ENCODE measurements at regions not wholly inside any gene's neighbourhood (a gene's known extent, or its start where the extent isn't known, plus 50 kb on each side); places are given as distances from the start of the nearest gene placed in this dataset.

- Histone ChIP-seq H3K4me1 (ENCODE audit: insufficient read depth, insufficient read length) (no peaks in the 10 kb centered on the region), H3K4me3 (ENCODE audit: insufficient read length, low read depth) (no peak overlapping the region), H3K27me3 (ENCODE audit: insufficient read depth, insufficient read length) (no peaks in the 10 kb centered on the region), H3K36me3 (ENCODE audit: insufficient read depth, insufficient read length, low read length) (no peaks in the 10 kb centered on the region), H3K9me3 (ENCODE audit: insufficient read depth, low read length) (no peaks in the 10 kb centered on the region), H3K9ac (ENCODE audit: insufficient read length, low read depth) (no peak overlapping the region)
- no peak for TF ChIP-seq SUZ12 (IDR thresholded peaks at IDR 0.05; ENCODE audit: extremely low read depth, insufficient read depth, insufficient read length)
- TF ChIP-seq YY1 (IDR thresholded peaks at IDR 0.05; ENCODE audit: insufficient read depth, insufficient read length), result no peak
- no peak for TF ChIP-seq ZNF274 (IDR thresholded peaks at IDR 0.05; ENCODE audit: low read depth, low read length)
- DNase-seq (ENCODE audit: low read depth, low spot score), result no peak
Observed at GRCh38 chr21:14903172-14903865, 161.5 kb downstream of the NRIP1 start.

- H3K4me3 ChIP-seq (ENCODE audit: insufficient read length, low read depth), result no peak overlapping the region
Observed at GRCh38 chr21:14901482-14901958, 163.3 kb downstream of the NRIP1 start.

GRCh38 chr21:14900611-14901010 lies 164.2 kb downstream of the NRIP1 start:
- TF ChIP-seq SUZ12 (IDR thresholded peaks at IDR 0.05; ENCODE audit: extremely low read depth, insufficient read depth, insufficient read length) (no peak), ZNF274 (IDR thresholded peaks at IDR 0.05; ENCODE audit: low read depth, low read length) (no peak), YY1 (IDR thresholded peaks at IDR 0.05; ENCODE audit: insufficient read depth, insufficient read length) (no peak)
- H3K9me3 ChIP-seq (ENCODE audit: insufficient read depth, low read length), result no peaks in the 10 kb centered on the region
- H3K4me1 ChIP-seq (ENCODE audit: insufficient read depth, insufficient read length), result no peaks in the 10 kb centered on the region
- no peak overlapping the region for H3K4me3 ChIP-seq (ENCODE audit: insufficient read length, low read depth)
- no peaks in the 10 kb centered on the region for H3K36me3 ChIP-seq (ENCODE audit: insufficient read depth, insufficient read length, low read length)
- no peaks in the 10 kb centered on the region for H3K27me3 ChIP-seq (ENCODE audit: insufficient read depth, insufficient read length)
- DNase-seq (ENCODE audit: low read depth, low spot score), result no peak
- H3K9ac ChIP-seq (ENCODE audit: insufficient read length, low read depth), result no peak overlapping the region

More at GRCh38 chr21:14901482-14901958, 163.3 kb downstream of the NRIP1 start:
- no peak for DNase-seq (ENCODE audit: low read depth, low spot score)
- H3K4me1 ChIP-seq (ENCODE audit: insufficient read depth, insufficient read length), result no peaks in the 10 kb centered on the region
- H3K9ac ChIP-seq (ENCODE audit: insufficient read length, low read depth), result no peak overlapping the region
- no peaks in the 10 kb centered on the region for H3K27me3 ChIP-seq (ENCODE audit: insufficient read depth, insufficient read length)
- no peaks in the 10 kb centered on the region for H3K9me3 ChIP-seq (ENCODE audit: insufficient read depth, low read length)
- H3K36me3 ChIP-seq (ENCODE audit: insufficient read depth, insufficient read length, low read length), result no peaks in the 10 kb centered on the region
- TF ChIP-seq ZNF274 (IDR thresholded peaks at IDR 0.05; ENCODE audit: low read depth, low read length), result no peak
- TF ChIP-seq YY1 (IDR thresholded peaks at IDR 0.05; ENCODE audit: insufficient read depth, insufficient read length), result no peak
- no peak for TF ChIP-seq SUZ12 (IDR thresholded peaks at IDR 0.05; ENCODE audit: extremely low read depth, insufficient read depth, insufficient read length)

GRCh38 chr21:14900058-14900457 lies 164.7 kb downstream of the NRIP1 start:
- Histone ChIP-seq H3K27me3 (ENCODE audit: insufficient read depth, insufficient read length) (no peaks in the 10 kb centered on the region), H3K4me3 (ENCODE audit: insufficient read length, low read depth) (no peak overlapping the region), H3K36me3 (ENCODE audit: insufficient read depth, insufficient read length, low read length) (no peaks in the 10 kb centered on the region), H3K9ac (ENCODE audit: insufficient read length, low read depth) (no peak overlapping the region), H3K4me1 (ENCODE audit: insufficient read depth, insufficient read length) (no peaks in the 10 kb centered on the region), H3K9me3 (ENCODE audit: insufficient read depth, low read length) (no peaks in the 10 kb centered on the region)
- TF ChIP-seq YY1 (IDR thresholded peaks at IDR 0.05; ENCODE audit: insufficient read depth, insufficient read length) (no peak), ZNF274 (IDR thresholded peaks at IDR 0.05; ENCODE audit: low read depth, low read length) (no peak), SUZ12 (IDR thresholded peaks at IDR 0.05; ENCODE audit: extremely low read depth, insufficient read depth, insufficient read length) (no peak)
- DNase-seq (ENCODE audit: low read depth, low spot score), result no peak

- H3K9me3 ChIP-seq (ENCODE audit: insufficient read depth, low read length), result no peaks in the 10 kb centered on the region
- no peak overlapping the region for H3K4me3 ChIP-seq (ENCODE audit: insufficient read length, low read depth)
- H3K36me3 ChIP-seq (ENCODE audit: insufficient read depth, insufficient read length, low read length), result no peaks in the 10 kb centered on the region
- no peak for DNase-seq (ENCODE audit: low read depth, low spot score)
- TF ChIP-seq ZNF274 (IDR thresholded peaks at IDR 0.05; ENCODE audit: low read depth, low read length) (no peak), SUZ12 (IDR thresholded peaks at IDR 0.05; ENCODE audit: extremely low read depth, insufficient read depth, insufficient read length) (no peak), YY1 (IDR thresholded peaks at IDR 0.05; ENCODE audit: insufficient read depth, insufficient read length) (no peak)
- no peak overlapping the region for H3K9ac ChIP-seq (ENCODE audit: insufficient read length, low read depth)
- no peaks in the 10 kb centered on the region for H3K27me3 ChIP-seq (ENCODE audit: insufficient read depth, insufficient read length)
- no peaks in the 10 kb centered on the region for H3K4me1 ChIP-seq (ENCODE audit: insufficient read depth, insufficient read length)
Observed at GRCh38 chr21:14895792-14896191, 169.0 kb downstream of the NRIP1 start.

- H3K4me1 ChIP-seq (ENCODE audit: insufficient read depth, insufficient read length), result no peaks in the 10 kb centered on the region
- TF ChIP-seq ZNF274 (IDR thresholded peaks at IDR 0.05; ENCODE audit: low read depth, low read length) (no peak), YY1 (IDR thresholded peaks at IDR 0.05; ENCODE audit: insufficient read depth, insufficient read length) (no peak), SUZ12 (IDR thresholded peaks at IDR 0.05; ENCODE audit: extremely low read depth, insufficient read depth, insufficient read length) (no peak)
- H3K27me3 ChIP-seq (ENCODE audit: insufficient read depth, insufficient read length), result no peaks in the 10 kb centered on the region
- DNase-seq (ENCODE audit: low read depth, low spot score), result no peak
- H3K9ac ChIP-seq (ENCODE audit: insufficient read length, low read depth), result no peak overlapping the region
- no peak overlapping the region for H3K4me3 ChIP-seq (ENCODE audit: insufficient read length, low read depth)
- H3K9me3 ChIP-seq (ENCODE audit: insufficient read depth, low read length), result no peaks in the 10 kb centered on the region
- H3K36me3 ChIP-seq (ENCODE audit: insufficient read depth, insufficient read length, low read length), result no peaks in the 10 kb centered on the region
Observed at GRCh38 chr21:14890141-14890540, 174.7 kb downstream of the NRIP1 start.

GRCh38 chr21:14889080-14889810 lies 175.6 kb downstream of the NRIP1 start:
- H3K4me1 ChIP-seq (ENCODE audit: insufficient read depth, insufficient read length), result no peaks in the 10 kb centered on the region
- TF ChIP-seq ZNF274 (IDR thresholded peaks at IDR 0.05; ENCODE audit: low read depth, low read length), result no peak
- TF ChIP-seq SUZ12 (IDR thresholded peaks at IDR 0.05; ENCODE audit: extremely low read depth, insufficient read depth, insufficient read length), result no peak
- TF ChIP-seq YY1 (IDR thresholded peaks at IDR 0.05; ENCODE audit: insufficient read depth, insufficient read length), result no peak
- H3K9me3 ChIP-seq (ENCODE audit: insufficient read depth, low read length), result no peaks in the 10 kb centered on the region
- H3K27me3 ChIP-seq (ENCODE audit: insufficient read depth, insufficient read length), result no peaks in the 10 kb centered on the region
- H3K36me3 ChIP-seq (ENCODE audit: insufficient read depth, insufficient read length, low read length), result no peaks in the 10 kb centered on the region
- DNase-seq (ENCODE audit: low read depth, low spot score), result no peak
- H3K9ac ChIP-seq (ENCODE audit: insufficient read length, low read depth), result no peak overlapping the region
- H3K4me3 ChIP-seq (ENCODE audit: insufficient read length, low read depth), result no peak overlapping the region
